GM19023 (cell line): ENCODE measurements at regions not wholly inside any gene's neighbourhood (a gene's known extent, or its start where the extent isn't known, plus 50 kb on each side); places are given as distances from the start of the nearest gene placed in this dataset.
"Not testable (repeated sequence)": the region's sequence is repeated elsewhere in the genome, so short reads cannot be mapped to it uniquely, and the experiment has no call there.

Source experiments
- ATAC-seq: cut with Tn5 transposase; IDR thresholded peaks from one replicate; pipeline ENCODE4 v1.9.1; 2021; ENCODE audit warnings: mild to moderate bottlenecking, moderate library complexity; ENCODE audit not compliant: unreplicated experiment

DNA sequence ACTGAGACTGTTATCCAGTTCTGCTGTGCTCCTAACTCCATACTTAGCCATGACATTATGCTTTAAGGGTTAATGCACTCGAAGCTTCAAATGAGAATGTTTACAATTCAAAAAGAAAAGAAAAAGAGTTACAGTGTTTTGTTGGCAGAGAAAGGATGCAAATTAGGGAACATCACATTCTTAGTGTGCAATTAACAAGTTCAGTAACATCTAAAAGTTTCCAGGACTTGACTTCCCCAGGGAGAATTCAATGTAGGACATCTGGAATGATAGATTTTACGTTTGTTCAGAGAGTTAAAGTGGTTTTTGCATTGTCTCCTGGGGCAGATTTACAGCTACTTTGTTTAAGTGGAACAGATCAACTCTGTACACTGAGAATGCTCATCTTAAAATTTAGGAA is 525.2 kb downstream of the LIG4 start:
- ATAC-seq = no peak

DNA sequence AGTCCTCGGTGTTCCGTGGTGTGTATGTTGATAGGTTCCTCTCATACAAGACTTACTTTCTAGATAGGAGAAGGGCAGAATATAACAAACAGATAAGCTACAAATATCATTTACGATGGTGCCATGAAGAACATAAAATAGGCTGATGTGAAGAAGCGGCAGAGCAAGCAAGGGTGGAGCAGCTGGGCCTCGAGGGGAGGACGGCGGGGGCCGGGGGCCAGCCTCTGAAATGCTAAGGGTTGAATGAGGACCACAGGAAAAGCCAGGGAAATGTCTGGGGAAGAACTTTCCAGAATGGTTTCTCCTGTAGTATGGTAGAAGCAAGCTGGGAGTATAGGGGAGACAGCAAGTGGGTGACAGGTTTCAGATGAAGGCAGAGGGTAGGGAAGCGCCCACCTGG is 529.5 kb downstream of the LIG4 start:
- ATAC-seq = no peak

DNA sequence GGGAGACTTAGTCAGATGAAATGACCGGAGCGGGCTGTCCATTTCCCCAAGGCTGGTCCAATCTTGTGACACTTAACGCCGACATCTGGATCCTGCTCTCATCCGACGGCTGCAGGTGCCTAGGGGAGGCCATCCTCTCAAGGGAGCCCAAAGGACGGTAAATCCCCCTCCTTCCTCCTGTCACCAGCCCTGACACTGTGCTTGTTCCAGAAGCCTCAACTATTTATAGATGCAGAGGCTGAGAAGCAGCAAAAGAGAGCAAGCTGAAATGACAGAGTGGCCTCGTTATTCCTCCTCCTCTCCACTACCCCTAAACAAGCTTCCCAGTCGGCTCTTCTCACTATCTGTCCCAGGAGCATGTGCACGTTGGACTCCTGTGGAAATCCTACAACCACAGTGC is 533.7 kb downstream of the LIG4 start:
- ATAC-seq = no peak

DNA sequence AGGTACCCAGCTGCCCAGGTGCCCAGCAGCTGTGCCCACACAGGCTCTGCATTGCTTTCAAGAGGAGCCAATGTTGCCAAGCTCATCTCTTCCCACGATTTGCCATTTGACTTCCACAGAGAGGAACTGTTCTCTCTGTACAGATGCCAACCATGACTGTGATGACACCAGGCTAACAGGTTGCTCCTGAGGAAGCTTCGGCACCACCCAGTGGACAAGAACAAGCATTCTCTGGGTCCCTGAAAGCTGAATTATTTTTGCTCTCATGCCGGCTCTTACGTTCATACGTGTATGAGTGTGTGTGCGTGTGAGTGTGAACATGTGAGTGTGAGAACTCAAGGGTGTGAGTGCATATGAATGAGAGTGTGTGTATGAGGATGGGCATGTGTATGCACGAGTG is 535.2 kb downstream of the LIG4 start:
- no peak for ATAC-seq

DNA sequence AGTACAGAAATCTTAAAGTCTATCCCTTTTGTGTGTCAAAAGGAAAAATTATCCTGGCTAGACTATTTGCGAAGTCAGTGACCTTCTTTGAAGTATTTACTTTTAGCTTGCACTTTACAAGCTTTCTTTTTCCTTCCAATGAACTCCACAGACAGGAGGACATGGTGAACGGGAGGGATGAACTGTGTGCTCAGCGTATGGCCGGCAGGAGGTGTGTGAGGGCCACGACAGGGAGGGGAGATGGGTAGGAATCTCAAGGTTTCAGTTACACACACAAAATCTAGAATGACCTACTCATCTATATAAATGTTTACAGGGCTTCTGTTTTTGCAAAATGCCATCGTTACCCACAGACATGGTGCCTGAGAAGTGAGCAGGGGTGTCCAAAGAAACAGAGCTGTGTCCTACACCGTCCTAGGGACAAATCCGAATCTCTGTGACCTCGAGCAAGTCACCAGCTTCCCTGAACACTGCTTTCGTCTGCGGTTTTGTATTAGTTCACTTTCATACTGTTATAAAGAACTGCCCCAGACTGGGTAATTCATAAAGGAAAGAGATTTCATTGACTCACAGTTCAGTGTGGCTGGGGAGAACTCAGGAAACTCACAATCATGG is 537.2 kb downstream of the LIG4 start:
- ATAC-seq = no peak

DNA sequence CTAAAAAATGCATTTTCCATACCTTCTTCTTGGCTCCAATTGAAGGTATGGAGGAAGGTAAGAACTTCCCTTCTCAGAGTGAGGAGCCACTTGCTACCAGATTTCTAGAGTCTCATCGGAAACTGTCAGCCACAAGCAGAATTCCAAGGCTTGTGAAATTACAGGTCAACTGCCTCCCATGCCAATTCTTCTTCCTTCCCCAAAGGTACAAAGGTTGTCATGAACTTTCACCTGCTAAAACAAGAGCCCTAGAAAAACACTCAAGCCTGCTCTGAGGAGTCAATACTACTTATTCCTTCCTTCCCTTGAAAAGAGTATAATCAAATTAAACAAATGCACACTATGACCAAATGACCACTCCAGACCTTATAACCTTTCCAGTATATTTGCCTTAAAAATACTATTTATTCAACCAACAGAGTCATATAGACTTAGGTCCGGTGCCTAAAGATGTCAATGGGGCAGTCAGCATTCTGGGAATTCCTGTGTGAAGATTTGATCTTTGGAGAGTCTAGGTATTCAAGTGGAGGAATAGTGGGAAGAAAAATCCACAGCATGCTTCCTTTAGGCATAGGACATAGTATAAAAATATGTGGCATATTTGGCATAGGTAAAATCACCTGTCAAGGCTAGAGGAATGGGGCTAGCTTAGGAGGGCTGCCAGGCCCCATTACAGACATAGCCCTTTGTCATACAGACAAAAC is 539.3 kb downstream of the LIG4 start:
- no peak for ATAC-seq

DNA sequence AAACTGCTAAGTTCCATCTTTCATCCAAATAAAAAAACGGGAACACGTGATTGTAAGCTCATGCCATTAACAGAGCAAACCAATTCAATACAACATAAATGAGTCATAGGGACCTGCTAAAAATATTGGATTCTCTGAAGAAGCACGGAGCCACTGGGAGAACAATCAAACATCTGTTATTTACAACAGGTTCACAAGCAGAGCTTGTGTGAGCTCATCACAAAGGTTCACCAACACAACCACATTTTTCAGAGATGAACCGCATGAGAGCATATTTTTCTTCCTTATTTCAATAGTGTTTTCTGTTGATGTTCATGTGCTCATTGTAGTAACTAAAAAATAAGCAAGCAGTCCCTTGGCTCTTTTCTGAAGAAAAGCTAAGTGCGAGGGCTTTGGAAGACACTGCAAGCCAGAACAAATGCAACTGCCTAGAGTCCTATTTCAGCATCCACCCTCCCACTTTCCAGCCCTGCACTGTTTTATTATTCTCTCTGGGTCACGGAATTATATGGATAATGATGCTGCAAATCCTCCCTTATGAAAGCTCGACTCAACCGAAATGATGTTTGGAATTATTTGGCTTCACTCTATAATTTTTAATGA is 545.8 kb downstream of the LIG4 start:
- ATAC-seq = no peak

DNA sequence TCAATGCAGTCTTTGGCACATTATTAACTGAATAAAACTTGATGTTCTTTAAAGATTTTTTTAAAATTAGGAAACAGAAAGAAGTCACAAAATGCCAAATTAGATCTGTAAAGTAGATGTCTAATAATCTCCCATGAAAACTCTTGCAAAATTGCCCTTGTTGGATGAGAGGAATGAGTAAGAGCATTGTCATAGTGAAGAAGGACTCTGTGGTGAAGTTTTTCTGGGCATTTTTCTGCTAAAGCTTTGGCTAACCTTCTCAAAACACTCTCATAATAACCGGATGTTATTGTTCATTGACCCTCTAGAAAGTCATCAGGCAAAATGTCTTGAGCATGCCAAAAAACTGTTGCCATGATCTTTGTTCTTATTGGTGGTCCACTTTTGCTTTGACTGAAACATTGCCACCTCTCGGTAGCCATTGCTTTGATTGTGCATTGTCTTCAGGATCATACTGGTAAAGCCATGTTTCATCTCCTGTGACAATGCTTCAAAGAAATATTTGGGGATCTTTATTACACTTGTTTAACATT is 549.3 kb downstream of the LIG4 start:
- ATAC-seq = no peak

DNA sequence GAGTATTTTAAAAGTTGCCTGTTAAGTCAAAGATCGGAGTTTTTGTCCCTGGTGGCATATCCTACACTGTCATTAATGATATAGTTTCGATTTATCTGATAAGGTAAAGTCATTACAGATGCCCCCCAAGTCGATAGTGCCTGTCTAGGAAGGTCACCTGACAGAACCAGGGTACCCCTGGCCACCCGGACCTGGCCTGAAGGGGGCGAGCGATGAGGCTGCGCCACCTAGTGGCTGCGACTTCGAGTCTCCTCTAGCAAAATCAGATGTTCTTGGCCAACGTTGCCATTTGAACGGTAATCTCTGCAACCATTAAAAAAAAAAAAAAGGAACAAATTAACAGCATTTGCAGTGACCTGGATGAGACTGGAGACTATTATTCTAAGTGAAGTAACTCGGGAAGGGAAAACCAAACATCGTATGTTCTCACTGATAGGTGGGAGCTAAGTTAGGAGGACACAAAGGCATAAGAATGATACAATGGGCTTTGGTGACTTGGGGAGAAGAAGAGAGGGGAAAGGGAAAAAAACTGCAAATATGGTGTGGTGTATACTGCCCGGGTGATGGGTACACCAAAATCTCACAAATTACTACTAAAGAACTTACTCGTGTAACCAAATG is 565.1 kb downstream of the LIG4 start:
- ATAC-seq = peak; percentile 93

DNA sequence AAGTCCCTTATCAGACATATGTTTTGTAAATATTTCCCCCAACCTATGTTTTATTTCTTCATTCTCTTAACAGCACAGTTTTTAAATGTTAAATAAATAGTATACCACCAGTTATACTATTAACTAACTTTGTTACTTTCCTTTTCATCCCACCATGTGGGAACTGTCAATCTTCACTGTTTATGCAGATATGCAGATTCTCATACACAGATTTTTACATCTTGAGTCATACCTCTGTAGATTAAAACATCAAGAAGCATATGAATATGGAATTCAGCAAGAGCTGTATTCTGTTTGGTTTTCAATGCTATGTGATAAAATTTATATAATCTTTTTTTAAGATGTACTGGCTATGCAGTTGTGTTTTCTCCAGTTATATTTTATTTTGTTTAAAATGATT is 566.3 kb downstream of the LIG4 start:
- ATAC-seq = no peak

DNA sequence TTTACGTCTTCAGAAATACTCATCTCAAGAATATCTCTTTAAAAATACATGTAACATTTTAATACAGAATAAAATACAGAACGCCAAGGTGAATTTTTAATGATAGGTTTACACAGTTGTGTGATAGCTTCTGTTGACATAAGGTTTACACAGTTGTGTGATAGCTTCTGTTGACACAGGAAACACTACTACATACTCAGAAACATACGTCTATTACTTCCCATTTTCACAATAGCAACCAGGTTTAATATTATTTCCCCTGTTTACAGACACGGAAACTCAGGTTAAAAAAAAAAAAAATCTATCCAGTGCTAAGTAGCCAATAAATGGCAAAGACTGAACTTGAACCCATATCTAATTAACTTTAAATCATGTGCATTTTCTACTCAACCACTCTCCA is 571.2 kb downstream of the LIG4 start:
- ATAC-seq = no peak

DNA sequence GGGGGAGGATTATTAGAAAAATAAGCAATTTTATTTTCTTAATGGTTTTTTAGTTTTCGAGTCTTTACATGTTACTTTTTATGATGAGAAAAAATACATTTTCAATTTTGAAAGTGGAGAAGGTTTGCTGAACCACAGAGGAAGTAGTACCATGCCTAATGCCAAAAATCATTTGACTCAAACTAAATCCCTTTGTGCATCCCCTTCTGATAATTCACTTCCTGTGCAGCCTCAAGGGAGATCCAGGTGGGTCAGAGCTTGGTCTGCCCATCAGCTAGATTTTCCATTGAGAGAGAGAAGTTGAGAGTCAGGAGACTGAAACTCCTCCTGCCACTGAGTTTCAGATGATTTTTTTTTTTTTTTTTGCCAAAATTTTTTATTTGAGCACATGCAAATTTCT is 571.7 kb downstream of the LIG4 start:
- no peak for ATAC-seq

DNA sequence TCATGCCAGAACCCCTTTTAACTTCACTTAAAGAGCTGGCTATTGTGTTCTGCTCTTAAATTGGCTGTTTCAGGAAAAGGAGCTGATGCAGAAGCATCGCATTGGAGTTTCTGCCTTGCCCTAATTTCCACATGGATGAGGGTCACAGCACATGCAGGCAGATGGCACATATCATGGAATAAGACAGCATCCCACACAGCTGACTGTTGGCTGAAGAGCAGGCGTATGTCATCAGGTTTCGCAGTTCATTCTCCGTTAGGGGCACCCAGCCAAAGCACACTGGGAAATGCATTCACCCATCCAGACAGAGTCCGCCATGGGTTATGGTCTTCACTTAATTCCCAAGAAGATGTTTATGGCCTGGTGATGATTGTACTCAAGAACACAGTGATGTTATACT is 572.5 kb downstream of the LIG4 start:
- ATAC-seq = no peak

DNA sequence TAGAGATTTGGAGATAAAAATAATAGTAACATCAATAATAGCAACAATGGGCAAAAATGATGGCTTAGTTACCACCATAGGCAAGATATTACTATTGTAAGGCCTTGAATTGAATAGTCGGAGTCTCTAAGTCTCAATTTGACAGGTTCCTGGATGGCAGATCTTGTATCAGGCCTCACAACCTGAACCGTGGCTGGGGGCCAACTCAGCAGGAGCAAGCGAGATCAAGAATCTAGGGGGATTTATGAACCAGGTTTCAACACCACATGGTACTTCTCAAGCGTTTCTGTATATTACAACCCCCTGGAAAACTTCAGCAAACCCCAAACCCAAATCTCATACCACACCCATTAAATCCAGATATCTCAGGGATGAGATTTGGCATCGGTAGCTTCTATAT is 573.8 kb downstream of the LIG4 start:
- no peak for ATAC-seq

DNA sequence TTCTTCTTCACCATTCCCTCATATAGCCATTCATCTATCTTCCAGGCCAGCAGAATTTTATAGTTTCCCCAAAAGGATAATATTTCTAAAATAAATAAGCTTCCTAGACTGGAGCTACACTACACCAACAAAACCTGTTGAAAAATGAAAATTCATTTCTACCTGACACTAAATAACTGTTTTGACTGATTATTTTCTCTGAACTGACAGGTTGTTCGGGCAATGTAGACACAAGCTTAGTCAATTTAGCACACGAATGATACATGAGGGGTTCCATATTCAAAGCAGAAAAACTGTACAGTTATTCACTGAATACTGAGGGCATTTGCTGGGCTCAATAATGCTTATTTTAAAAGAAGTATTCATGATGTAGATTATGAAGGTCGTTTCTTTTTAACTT is 589.7 kb downstream of the LIG4 start:
- no peak for ATAC-seq

DNA sequence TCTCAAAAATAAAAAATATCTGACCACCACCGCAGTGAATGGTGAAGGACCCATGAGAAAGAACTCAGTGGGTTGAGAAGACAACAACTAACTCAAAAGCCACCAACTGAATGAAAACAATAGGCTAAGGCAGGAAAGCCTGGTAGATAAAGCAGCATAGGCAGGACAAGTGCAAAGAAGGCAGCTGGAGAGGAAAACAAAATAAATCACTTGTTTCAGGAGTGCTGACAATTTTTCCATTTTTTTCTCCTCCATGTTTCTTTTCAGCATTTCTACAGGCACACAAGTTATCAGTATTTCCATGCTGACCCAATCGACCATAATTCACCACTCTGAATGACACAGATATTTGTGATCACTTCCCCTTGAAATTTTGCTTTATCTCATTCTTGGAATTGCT is 597.8 kb downstream of the LIG4 start:
- ATAC-seq = no peak

DNA sequence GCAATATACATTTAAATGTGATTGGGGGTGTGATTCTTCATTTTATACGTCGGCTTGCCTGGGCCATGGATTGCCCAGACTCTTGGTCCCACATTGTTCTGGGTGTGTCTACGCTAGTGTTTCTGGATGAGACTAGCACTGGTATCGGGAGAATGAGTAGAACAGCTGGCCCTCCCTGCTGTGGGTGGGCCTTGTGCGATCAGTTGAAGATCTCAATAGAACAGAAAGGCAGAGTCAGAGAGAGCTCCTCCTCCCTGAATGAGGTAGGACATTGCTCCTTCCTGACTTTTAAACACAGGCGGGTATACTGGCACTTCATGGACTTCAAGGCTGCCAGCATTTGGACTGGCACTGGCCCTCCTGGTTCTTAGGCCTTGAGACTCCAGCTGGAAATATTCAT is 603.0 kb downstream of the LIG4 start:
- no peak for ATAC-seq

DNA sequence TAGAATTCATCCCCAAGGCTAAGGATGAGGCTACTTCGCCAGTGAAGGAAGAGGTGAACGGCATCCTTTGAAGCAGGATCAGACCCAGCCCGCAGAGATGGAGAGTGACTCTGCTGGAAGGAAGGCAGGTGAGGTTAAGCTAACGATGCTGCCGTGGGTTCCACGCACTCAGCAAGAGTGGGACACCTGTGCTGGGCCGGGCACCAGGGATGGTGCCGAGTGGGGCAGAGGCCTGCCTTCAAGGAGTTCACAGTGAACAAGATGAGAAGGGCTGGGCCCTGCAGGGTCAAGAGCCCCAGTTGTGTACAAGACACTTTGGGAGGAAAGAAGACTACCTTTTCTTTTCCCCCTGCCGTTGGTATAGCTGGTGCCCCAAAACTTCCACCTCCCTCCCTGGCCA is 606.6 kb downstream of the LIG4 start:
- ATAC-seq = no peak

DNA sequence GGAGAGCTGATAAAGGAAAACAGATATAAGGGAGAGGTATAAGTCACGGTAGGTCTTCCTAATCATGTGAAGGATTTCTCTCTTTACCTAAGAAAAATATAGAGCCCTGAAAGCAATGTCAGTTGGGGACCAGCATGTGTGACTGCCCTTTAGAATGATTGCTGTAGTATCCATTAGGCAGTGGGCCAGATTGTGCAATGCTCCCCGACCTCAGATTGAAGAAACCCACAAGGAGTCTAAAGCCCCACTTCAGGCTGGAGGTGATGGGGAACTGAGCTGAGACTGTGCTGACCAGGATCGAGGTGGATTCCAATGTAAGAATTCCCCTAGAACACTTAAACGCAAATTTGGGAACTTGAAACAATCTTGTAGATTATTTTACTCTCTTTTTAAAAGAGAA is 614.4 kb downstream of the LIG4 start:
- ATAC-seq = no peak

DNA sequence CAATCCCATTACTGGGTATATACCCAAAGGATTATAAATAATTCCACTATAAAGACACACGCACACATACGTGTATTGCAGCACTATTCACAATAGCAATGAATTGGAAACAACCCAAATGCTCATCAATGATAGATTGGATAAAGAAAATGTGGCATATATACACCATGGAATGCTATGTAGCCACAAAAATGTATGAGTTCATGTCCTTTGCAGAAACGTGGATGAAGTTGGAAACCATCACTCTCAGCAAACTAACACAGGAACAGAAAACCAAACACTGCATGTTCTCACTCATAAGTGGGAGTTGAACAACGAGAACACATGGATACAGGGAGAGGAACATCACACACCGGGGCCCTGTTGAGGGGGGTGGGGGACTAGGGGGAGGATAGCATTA is 619.0 kb downstream of the LIG4 start:
- not testable (repeated sequence) for ATAC-seq

DNA sequence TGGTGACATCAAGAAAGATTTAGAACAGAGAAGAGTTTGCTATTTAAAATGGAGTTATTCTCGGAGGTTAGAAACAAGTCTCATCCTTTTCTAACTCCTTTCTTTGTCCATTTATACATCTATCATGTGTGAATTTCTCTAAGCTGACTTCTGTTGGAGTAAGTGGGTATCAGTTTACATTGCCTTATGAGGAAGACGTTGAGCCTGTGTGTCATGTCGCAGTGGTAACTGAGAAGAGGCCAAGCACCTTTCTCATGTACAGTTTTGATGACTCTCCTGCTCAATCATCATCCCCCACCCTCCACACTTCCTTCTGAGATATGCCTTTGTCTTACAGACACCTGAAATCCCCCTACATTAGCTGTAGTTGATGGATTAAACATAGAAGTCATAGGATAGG is 624.8 kb downstream of the LIG4 start:
- no peak for ATAC-seq

DNA sequence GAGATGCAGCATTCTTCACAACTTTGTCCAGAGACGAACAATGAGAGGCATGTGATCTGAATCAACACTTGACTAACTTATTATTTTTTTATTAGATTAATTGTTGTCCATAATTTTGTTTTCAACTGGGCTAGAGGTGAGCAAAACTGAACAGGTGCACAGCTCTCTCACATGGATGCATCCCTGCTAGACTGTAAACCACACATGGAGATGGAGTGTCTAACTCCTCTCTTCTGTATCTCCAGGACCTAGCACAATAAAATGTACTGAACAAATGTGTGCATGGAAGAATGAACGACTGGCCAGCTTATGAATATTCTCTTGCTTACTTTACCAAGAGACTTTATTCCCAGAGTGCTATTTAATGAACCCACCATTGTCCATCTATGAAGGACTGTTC is 627.7 kb downstream of the LIG4 start:
- no peak for ATAC-seq
